ENCODE measurements at regions not wholly inside any gene's neighbourhood (a gene's known extent, or its start where the extent isn't known, plus 50 kb on each side); places are given as distances from the start of the nearest gene placed in this dataset.

- TF ChIP-seq EP300 (IDR thresholded peaks at IDR 0.05) = no peak
- TF ChIP-seq, protein P1, sequence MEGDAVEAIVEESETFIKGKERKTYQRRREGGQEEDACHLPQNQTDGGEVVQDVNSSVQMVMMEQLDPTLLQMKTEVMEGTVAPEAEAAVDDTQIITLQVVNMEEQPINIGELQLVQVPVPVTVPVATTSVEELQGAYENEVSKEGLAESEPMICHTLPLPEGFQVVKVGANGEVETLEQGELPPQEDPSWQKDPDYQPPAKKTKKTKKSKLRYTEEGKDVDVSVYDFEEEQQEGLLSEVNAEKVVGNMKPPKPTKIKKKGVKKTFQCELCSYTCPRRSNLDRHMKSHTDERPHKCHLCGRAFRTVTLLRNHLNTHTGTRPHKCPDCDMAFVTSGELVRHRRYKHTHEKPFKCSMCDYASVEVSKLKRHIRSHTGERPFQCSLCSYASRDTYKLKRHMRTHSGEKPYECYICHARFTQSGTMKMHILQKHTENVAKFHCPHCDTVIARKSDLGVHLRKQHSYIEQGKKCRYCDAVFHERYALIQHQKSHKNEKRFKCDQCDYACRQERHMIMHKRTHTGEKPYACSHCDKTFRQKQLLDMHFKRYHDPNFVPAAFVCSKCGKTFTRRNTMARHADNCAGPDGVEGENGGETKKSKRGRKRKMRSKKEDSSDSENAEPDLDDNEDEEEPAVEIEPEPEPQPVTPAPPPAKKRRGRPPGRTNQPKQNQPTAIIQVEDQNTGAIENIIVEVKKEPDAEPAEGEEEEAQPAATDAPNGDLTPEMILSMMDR (IDR thresholded peaks at IDR 0.05) = no peak
These were observed 375.4 kb upstream of the ACVR2A start for GRCh38 chr2:147469471-147469870.
